ENCODE measurements at regions not wholly inside any gene's neighbourhood (a gene's known extent, or its start where the extent isn't known, plus 50 kb on each side); places are given as distances from the start of the nearest gene placed in this dataset.

- TF ChIP-seq, protein P1, sequence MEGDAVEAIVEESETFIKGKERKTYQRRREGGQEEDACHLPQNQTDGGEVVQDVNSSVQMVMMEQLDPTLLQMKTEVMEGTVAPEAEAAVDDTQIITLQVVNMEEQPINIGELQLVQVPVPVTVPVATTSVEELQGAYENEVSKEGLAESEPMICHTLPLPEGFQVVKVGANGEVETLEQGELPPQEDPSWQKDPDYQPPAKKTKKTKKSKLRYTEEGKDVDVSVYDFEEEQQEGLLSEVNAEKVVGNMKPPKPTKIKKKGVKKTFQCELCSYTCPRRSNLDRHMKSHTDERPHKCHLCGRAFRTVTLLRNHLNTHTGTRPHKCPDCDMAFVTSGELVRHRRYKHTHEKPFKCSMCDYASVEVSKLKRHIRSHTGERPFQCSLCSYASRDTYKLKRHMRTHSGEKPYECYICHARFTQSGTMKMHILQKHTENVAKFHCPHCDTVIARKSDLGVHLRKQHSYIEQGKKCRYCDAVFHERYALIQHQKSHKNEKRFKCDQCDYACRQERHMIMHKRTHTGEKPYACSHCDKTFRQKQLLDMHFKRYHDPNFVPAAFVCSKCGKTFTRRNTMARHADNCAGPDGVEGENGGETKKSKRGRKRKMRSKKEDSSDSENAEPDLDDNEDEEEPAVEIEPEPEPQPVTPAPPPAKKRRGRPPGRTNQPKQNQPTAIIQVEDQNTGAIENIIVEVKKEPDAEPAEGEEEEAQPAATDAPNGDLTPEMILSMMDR (conservative IDR thresholded peaks at IDR 0.05) = no peak
- TF ChIP-seq EZH2 (IDR thresholded peaks at IDR 0.05; ENCODE audit: low read depth) = no peak
Measured at GRCh38 chrX:87924619-87925018, 407.0 kb downstream of the KLHL4 start.
